ENCODE measurements at regions not wholly inside any gene's neighbourhood (a gene's known extent, or its start where the extent isn't known, plus 50 kb on each side); places are given as distances from the start of the nearest gene placed in this dataset.

DNA sequence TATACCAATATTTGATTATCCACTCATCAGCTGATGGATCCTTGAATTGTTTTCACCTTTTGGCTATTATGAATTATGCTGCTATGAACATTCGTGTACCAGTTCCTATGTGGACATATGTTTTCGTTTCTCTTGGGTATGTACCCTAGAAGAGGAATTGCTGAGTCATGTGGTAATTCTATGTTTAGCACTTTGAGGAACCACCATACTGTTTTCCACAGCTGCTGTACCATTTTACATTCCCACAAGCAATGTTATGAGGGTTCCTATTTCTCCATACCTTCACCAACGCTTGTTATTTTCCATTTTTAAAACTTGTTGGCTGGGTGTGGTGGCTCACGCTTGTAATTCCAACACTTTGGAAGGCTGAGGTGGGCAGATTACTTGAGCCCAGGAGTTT, 62.9 kb downstream of the RPLP1 start:
- TF ChIP-seq, protein P1, sequence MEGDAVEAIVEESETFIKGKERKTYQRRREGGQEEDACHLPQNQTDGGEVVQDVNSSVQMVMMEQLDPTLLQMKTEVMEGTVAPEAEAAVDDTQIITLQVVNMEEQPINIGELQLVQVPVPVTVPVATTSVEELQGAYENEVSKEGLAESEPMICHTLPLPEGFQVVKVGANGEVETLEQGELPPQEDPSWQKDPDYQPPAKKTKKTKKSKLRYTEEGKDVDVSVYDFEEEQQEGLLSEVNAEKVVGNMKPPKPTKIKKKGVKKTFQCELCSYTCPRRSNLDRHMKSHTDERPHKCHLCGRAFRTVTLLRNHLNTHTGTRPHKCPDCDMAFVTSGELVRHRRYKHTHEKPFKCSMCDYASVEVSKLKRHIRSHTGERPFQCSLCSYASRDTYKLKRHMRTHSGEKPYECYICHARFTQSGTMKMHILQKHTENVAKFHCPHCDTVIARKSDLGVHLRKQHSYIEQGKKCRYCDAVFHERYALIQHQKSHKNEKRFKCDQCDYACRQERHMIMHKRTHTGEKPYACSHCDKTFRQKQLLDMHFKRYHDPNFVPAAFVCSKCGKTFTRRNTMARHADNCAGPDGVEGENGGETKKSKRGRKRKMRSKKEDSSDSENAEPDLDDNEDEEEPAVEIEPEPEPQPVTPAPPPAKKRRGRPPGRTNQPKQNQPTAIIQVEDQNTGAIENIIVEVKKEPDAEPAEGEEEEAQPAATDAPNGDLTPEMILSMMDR (IDR thresholded peaks at IDR 0.05; ENCODE audit: low read length): no peak
- TF ChIP-seq EZH2 (optimal IDR thresholded peaks at IDR 0.05; ENCODE audit: low read depth, low read length) (no peak), EZH2phosphoT487 (IDR thresholded peaks at IDR 0.05; ENCODE audit: low read length) (no peak)

All from MM.1S (cell line).